SJSA1 (cell line): ENCODE measurements at regions not wholly inside any gene's neighbourhood (a gene's known extent, or its start where the extent isn't known, plus 50 kb on each side); places are given as distances from the start of the nearest gene placed in this dataset.
"Not testable (repeated sequence)": the region's sequence is repeated elsewhere in the genome, so short reads cannot be mapped to it uniquely, and the experiment has no call there.

ENCODE experiments used
- DNase-seq, 2 experiments: peaks; one replicate each; pipeline ENCODE4 v3.0.0-alpha.2; 2015 to 2020; ENCODE audit warnings: low spot score in 2 of 2, low read depth in 1 of 2
- H3K27ac ChIP-seq: fragments of 250-450 bp; sonication (Bioruptor Pico); 2 replicates; pipeline ENCODE4 v1.5.1; 2020; ENCODE audit warnings: mild to moderate bottlenecking, moderate library complexity
- H3K27me3 ChIP-seq: fragments of 250-450 bp; sonication (Bioruptor Pico); replicated peaks from 2 replicates; pipeline ENCODE4 v1.5.1; 2020; ENCODE audit warnings: mild to moderate bottlenecking, moderate library complexity
- H3K36me3 ChIP-seq: fragments of 250-450 bp; sonication (Bioruptor Pico); 2 replicates; pipeline ENCODE4 v1.5.1; 2020; ENCODE audit warnings: mild to moderate bottlenecking
- H3K4me1 ChIP-seq: fragments of 250-450 bp; sonication (Bioruptor Pico); replicated peaks from 2 replicates; pipeline ENCODE4 v1.6.1; 2021; ENCODE audit warnings: mild to moderate bottlenecking
- H3K4me3 ChIP-seq: fragments of 250-450 bp; sonication (Bioruptor Pico); 2 replicates; pipeline ENCODE4 v1.5.1; 2020; ENCODE audit warnings: mild to moderate bottlenecking
- H3K9me3 ChIP-seq: fragments of 250-450 bp; sonication (Bioruptor Pico); replicated peaks from 2 replicates; pipeline ENCODE4 v1.5.1; 2020; ENCODE audit warnings: mild to moderate bottlenecking

GRCh38 chr21:9361615-9362014 is 1159.8 kb upstream of the TPTE start:
- not testable (repeated sequence) for H3K9me3 ChIP-seq, DNase-seq, H3K36me3 ChIP-seq, H3K4me1 ChIP-seq, H3K27me3 ChIP-seq, H3K4me3 ChIP-seq, H3K27ac ChIP-seq

GRCh38 chr21:9362309-9362708 is 1159.1 kb upstream of the TPTE start:
- H3K4me1 ChIP-seq, H3K4me3 ChIP-seq, H3K27me3 ChIP-seq, H3K27ac ChIP-seq, H3K36me3 ChIP-seq, H3K9me3 ChIP-seq: not testable (repeated sequence)
- peak in 1 of 2 experiments; percentile 42 for DNase-seq

DNA sequence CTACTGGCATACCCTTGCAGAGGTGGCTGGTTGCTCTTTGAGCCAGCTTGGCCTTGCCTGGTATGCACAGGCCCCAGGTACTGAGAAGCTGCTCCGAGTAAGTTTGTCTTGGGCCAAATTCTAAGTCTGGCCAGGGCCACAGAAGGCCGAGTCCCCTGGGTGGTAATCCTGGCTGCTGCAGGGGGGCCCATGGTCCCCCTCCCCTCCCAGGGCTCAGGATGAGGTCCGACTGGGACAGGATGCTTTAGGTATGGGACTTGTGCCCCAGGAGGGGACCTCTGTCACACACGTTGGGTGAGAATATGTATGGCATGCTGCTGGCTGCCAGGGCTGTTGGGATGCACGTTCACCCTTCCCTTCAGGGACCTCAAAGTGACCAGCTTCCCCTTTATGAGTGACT is 1155.6 kb upstream of the TPTE start:
- H3K4me3 ChIP-seq, H3K4me1 ChIP-seq, H3K27ac ChIP-seq, H3K27me3 ChIP-seq, H3K36me3 ChIP-seq, H3K9me3 ChIP-seq: not testable (repeated sequence)
- peak in 1 of 2 experiments; percentile 35 for DNase-seq

GRCh38 chr21:9366578-9366977 is 1154.8 kb upstream of the TPTE start:
- H3K4me1 ChIP-seq, H3K27ac ChIP-seq, H3K36me3 ChIP-seq, DNase-seq, H3K9me3 ChIP-seq, H3K4me3 ChIP-seq, H3K27me3 ChIP-seq: not testable (repeated sequence)
